ACC112 (cell line): ENCODE measurements at regions not wholly inside any gene's neighbourhood (a gene's known extent, or its start where the extent isn't known, plus 50 kb on each side); places are given as distances from the start of the nearest gene placed in this dataset.

Experiments used
- H2AFZ ChIP-seq: fragments of 200-600 bp; sonication (generic); one replicate; pipeline ENCODE4 v1.6.0; 2017; ENCODE audit warnings: antibody characterized with exemption, low read length; ENCODE audit not compliant: unreplicated experiment
- H3K27ac ChIP-seq: fragments of 200-600 bp; sonication (generic); 2 replicates; pipeline ENCODE4 v1.5.1; 2014; ENCODE audit warnings: low read depth, mild to moderate bottlenecking, antibody characterized with exemption, low read length, moderate library complexity
- H3K27me3 ChIP-seq: fragments of 200-600 bp; sonication (generic); 2 replicates; pipeline ENCODE4 v1.6.1; 2014; ENCODE audit warnings: mild to moderate bottlenecking, antibody characterized with exemption, low read length, moderate library complexity, mixed read lengths; ENCODE audit not compliant: insufficient read depth
- H3K36me3 ChIP-seq: fragments of 200-600 bp; sonication (generic); 2 replicates; pipeline ENCODE4 v1.6.1; 2016; ENCODE audit warnings: mild to moderate bottlenecking, antibody characterized with exemption, low read length, moderate library complexity, mixed read lengths; ENCODE audit not compliant: insufficient read depth
- H3K4me1 ChIP-seq: fragments of 200-600 bp; sonication (generic); one replicate; pipeline ENCODE4 v1.6.1; 2016; ENCODE audit warnings: low read length, mixed read lengths; ENCODE audit not compliant: insufficient read depth, unreplicated experiment, control insufficient read depth
- H3K4me3 ChIP-seq: fragments of 200-600 bp; sonication (generic); 2 replicates; pipeline ENCODE4 v1.5.1; 2014; ENCODE audit warnings: mild to moderate bottlenecking, low read depth, low read length
- H3K79me2 ChIP-seq: fragments of 200-600 bp; sonication (generic); one replicate; pipeline ENCODE4 v1.6.0; 2016; ENCODE audit warnings: low read length; ENCODE audit not compliant: control insufficient read depth, unreplicated experiment, insufficient read depth

- H3K27me3 ChIP-seq = no peaks in the 10 kb centered on the region
Measured at GRCh38 chr9:105975886-105976645, 281.7 kb downstream of the TMEM38B start.

GRCh38 chr9:105978336-105978735, 284.0 kb downstream of the TMEM38B start:
- H2AFZ ChIP-seq = no peak overlapping the region
- H3K79me2 ChIP-seq = no peaks in the 10 kb centered on the region
- H3K36me3 ChIP-seq = no peaks in the 10 kb centered on the region
- H3K27me3 ChIP-seq = no peaks in the 10 kb centered on the region
- H3K4me3 ChIP-seq = no peak overlapping the region
- no peaks in the 10 kb centered on the region for H3K4me1 ChIP-seq
- H3K27ac ChIP-seq = no peak overlapping the region

More at GRCh38 chr9:105975886-105976645, 281.7 kb downstream of the TMEM38B start:
- no peaks in the 10 kb centered on the region for H3K79me2 ChIP-seq
- H3K27ac ChIP-seq = no peak overlapping the region
- no peak overlapping the region for H2AFZ ChIP-seq
- H3K4me1 ChIP-seq = no peaks in the 10 kb centered on the region
- no peak overlapping the region for H3K4me3 ChIP-seq
- no peaks in the 10 kb centered on the region for H3K36me3 ChIP-seq

- Histone ChIP-seq H3K79me2 (no peaks in the 10 kb centered on the region), H3K27ac (no peak overlapping the region), H3K36me3 (no peaks in the 10 kb centered on the region), H3K27me3 (no peaks in the 10 kb centered on the region), H3K4me3 (no peak overlapping the region), H2AFZ (no peak overlapping the region), H3K4me1 (no peaks in the 10 kb centered on the region)
Measured at GRCh38 chr9:105978826-105979225, 284.5 kb downstream of the TMEM38B start.

- no peaks in the 10 kb centered on the region for H3K27me3 ChIP-seq
- H2AFZ ChIP-seq = no peak overlapping the region
- H3K36me3 ChIP-seq = no peaks in the 10 kb centered on the region
- H3K4me3 ChIP-seq = no peak overlapping the region
- H3K4me1 ChIP-seq = no peaks in the 10 kb centered on the region
- no peaks in the 10 kb centered on the region for H3K79me2 ChIP-seq
- no peak overlapping the region for H3K27ac ChIP-seq
Measured at GRCh38 chr9:105979290-105979689, 284.9 kb downstream of the TMEM38B start.

GRCh38 chr9:105984714-105985113, 290.4 kb downstream of the TMEM38B start:
- Histone ChIP-seq H3K27me3 (no peaks in the 10 kb centered on the region), H2AFZ (no peak overlapping the region), H3K4me1 (no peaks in the 10 kb centered on the region), H3K27ac (no peak overlapping the region), H3K79me2 (no peaks in the 10 kb centered on the region), H3K36me3 (no peaks in the 10 kb centered on the region), H3K4me3 (no peak overlapping the region)

GRCh38 chr9:105993116-105993854, 298.9 kb downstream of the TMEM38B start:
- Histone ChIP-seq H3K4me1 (no peaks in the 10 kb centered on the region), H3K36me3 (no peaks in the 10 kb centered on the region), H3K27ac (no peak overlapping the region), H3K4me3 (no peak overlapping the region), H3K27me3 (no peaks in the 10 kb centered on the region), H3K79me2 (no peaks in the 10 kb centered on the region), H2AFZ (no peak overlapping the region)

GRCh38 chr9:105993921-105994715, 299.8 kb downstream of the TMEM38B start:
- Histone ChIP-seq H3K4me1 (no peaks in the 10 kb centered on the region), H3K4me3 (no peak overlapping the region), H2AFZ (no peak overlapping the region), H3K79me2 (no peaks in the 10 kb centered on the region), H3K36me3 (no peaks in the 10 kb centered on the region), H3K27ac (no peak overlapping the region), H3K27me3 (no peaks in the 10 kb centered on the region)

GRCh38 chr9:105994970-105995369, 300.6 kb downstream of the TMEM38B start:
- no peak overlapping the region for H3K27ac ChIP-seq
- no peak overlapping the region for H3K4me3 ChIP-seq
- H3K4me1 ChIP-seq = no peaks in the 10 kb centered on the region
- H2AFZ ChIP-seq = no peak overlapping the region
- H3K36me3 ChIP-seq = no peaks in the 10 kb centered on the region
- H3K27me3 ChIP-seq = no peaks in the 10 kb centered on the region
- no peaks in the 10 kb centered on the region for H3K79me2 ChIP-seq

GRCh38 chr9:106017198-106017740, 322.9 kb downstream of the TMEM38B start:
- Histone ChIP-seq H3K4me1 (no peaks in the 10 kb centered on the region), H3K4me3 (no peak overlapping the region), H2AFZ (no peak overlapping the region), H3K79me2 (no peaks in the 10 kb centered on the region), H3K27me3 (no peaks in the 10 kb centered on the region), H3K36me3 (no peaks in the 10 kb centered on the region), H3K27ac (no peak overlapping the region)

- no peak overlapping the region for H3K27ac ChIP-seq
- no peak overlapping the region for H2AFZ ChIP-seq
- H3K4me3 ChIP-seq = no peak overlapping the region
- no peaks in the 10 kb centered on the region for H3K4me1 ChIP-seq
- no peaks in the 10 kb centered on the region for H3K36me3 ChIP-seq
- H3K79me2 ChIP-seq = no peaks in the 10 kb centered on the region
- H3K27me3 ChIP-seq = no peaks in the 10 kb centered on the region
Measured at GRCh38 chr9:106019039-106019680, 324.8 kb downstream of the TMEM38B start.
